Neural progenitor cell (in vitro differentiated cells): ENCODE measurements at regions not wholly inside any gene's neighbourhood (a gene's known extent, or its start where the extent isn't known, plus 50 kb on each side); places are given as distances from the start of the nearest gene placed in this dataset.

ENCODE experiments used
- EZH2 ChIP-seq: fragments of 200-600 bp; sonication (generic); IDR thresholded peaks from 2 replicates; pipeline ENCODE4 v1.6.1; 2017; ENCODE audit warnings: antibody characterized with exemption, mild to moderate bottlenecking, moderate library complexity
- TF ChIP-seq, protein P1 (sequence below): fragments of 200-600 bp; sonication (generic); IDR thresholded peaks from 2 replicates; pipeline ENCODE4 v1.5.1; 2017; ENCODE audit warnings: antibody characterized with exemption, mild to moderate bottlenecking

DNA sequence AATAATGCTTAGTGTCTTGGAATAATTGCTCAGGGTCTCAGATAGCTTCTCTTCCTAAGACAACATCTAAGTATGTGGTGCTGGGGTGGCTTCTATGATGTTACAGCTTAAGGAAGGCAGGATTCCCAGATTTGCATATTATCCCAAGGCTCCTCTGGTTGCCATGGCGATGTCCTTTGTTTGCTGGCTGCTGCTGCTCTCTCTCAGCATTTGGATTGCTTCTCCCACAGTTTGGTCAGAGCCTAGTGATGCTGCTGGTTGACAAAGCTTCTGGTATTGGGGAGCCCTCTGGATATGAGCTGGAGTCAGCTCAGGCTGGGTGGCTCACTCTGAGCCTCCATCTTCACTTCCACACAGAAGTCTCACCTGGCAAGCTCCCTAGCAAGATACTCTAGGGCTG, 56.4 kb upstream of the FBXO33 start:
- TF ChIP-seq, protein P1, sequence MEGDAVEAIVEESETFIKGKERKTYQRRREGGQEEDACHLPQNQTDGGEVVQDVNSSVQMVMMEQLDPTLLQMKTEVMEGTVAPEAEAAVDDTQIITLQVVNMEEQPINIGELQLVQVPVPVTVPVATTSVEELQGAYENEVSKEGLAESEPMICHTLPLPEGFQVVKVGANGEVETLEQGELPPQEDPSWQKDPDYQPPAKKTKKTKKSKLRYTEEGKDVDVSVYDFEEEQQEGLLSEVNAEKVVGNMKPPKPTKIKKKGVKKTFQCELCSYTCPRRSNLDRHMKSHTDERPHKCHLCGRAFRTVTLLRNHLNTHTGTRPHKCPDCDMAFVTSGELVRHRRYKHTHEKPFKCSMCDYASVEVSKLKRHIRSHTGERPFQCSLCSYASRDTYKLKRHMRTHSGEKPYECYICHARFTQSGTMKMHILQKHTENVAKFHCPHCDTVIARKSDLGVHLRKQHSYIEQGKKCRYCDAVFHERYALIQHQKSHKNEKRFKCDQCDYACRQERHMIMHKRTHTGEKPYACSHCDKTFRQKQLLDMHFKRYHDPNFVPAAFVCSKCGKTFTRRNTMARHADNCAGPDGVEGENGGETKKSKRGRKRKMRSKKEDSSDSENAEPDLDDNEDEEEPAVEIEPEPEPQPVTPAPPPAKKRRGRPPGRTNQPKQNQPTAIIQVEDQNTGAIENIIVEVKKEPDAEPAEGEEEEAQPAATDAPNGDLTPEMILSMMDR = no peak
- no peak for TF ChIP-seq EZH2
